ENCODE measurements at regions not wholly inside any gene's neighbourhood (a gene's known extent, or its start where the extent isn't known, plus 50 kb on each side); places are given as distances from the start of the nearest gene placed in this dataset.

DNA sequence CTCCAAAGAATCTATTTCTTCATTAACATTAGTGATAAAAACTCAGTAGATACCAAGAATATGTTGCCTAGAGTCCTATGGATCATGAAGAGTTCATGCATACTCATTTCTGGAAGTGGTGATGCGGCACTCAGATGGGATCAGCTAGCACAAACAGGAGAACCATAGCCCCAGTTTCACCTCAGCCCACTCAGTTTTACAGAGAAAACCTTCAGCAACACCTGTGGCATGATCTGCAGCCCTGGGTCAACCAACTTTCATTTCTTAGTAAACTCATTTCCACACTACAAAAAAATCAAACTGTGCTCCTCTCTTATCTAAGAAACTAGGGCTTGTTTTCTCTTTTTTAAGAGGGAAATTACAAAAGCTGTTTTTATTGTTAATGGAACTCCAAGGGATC, 569.4 kb downstream of the CCDC85A start:
- no peak overlapping the region for H2BK5ac ChIP-seq (ENCODE audit: low read depth, low read length)
- H3K4me1 ChIP-seq (replicated peaks in 1 of 4; ENCODE audit: control insufficient read depth in 3 of 4, insufficient read depth in 4 of 4, low read length in 3 of 4), result no peaks in the 10 kb centered on the region
- no peak overlapping the region for H3K23ac ChIP-seq (ENCODE audit: insufficient read length)
- CTCF ChIA-PET (ENCODE audit: partially characterized antibody), result interaction anchor here (1.0 to 1.3 kb wide), 2 partner anchors 12 to 569 kb away, joined by 3 read pairs; partner anchors contain the start of gene CCDC85A
- H4K8ac ChIP-seq (ENCODE audit: extremely low read depth, insufficient read depth, low read length), result no peak overlapping the region
- H3K4me3 ChIP-seq (ENCODE audit: extremely low read depth in 1 of 4, insufficient read depth in 2 of 4, low read depth in 3 of 4, low read length in 4 of 4), result no peak overlapping the region
- no peaks in the 10 kb centered on the region for H3K36me3 ChIP-seq (ENCODE audit: control insufficient read depth in 2 of 4, insufficient read depth in 4 of 4, low read length in 3 of 4)
- H3K23me2 ChIP-seq (ENCODE audit: low read depth, low read length), result no peaks in the 10 kb centered on the region
- no peak overlapping the region for H3K14ac ChIP-seq (ENCODE audit: insufficient read length)
- H2AFZ ChIP-seq (ENCODE audit: low read length), result no peak overlapping the region
- TF ChIP-seq CTBP2 (IDR thresholded peaks at IDR 0.05; ENCODE audit: borderline replicate concordance, insufficient read depth, insufficient read length, low read length) (no peak), JUN (IDR thresholded peaks at IDR 0.05; ENCODE audit: low read depth, low read length) (no peak), SAP30 (IDR thresholded peaks at IDR 0.05; ENCODE audit: insufficient read depth, insufficient replicate concordance, low read length) (no peak), CEBPB (IDR thresholded peaks at IDR 0.05; ENCODE audit: low read depth, low read length) (no peak), YY1 (IDR thresholded peaks at IDR 0.05; ENCODE audit: low read depth, low read length) (no peak), TCF12 (IDR thresholded peaks at IDR 0.05; ENCODE audit: low read depth, low read length) (no peak), MAFK (IDR thresholded peaks at IDR 0.05; ENCODE audit: low read depth, low read length) (no peak), FOSL1 (IDR thresholded peaks at IDR 0.05; ENCODE audit: insufficient read depth, low read depth, low read length) (no peak), NANOG (IDR thresholded peaks at IDR 0.05; ENCODE audit: insufficient read depth, low read depth, low read length, poor library complexity, severe bottlenecking) (no peak), ASH2L (IDR thresholded peaks at IDR 0.05; ENCODE audit: low read length) (no peak), CBX5 (IDR thresholded peaks at IDR 0.05; ENCODE audit: low read depth, low read length) (no peak), SIRT6 (IDR thresholded peaks at IDR 0.05; ENCODE audit: low read length) (no peak), EZH2 (IDR thresholded peaks at IDR 0.05; ENCODE audit: low read depth, low read length, severe bottlenecking) (no peak)
- no peak overlapping the region for H3K4me2 ChIP-seq (ENCODE audit: insufficient read depth in 1 of 2, low read depth in 2 of 2, low read length in 2 of 2)
- no peaks in the 10 kb centered on the region for H4K20me1 ChIP-seq (replicated peaks in 1 of 2; ENCODE audit: control insufficient read depth in 1 of 2, insufficient read depth in 2 of 2, low read length in 2 of 2)
- no peak overlapping the region for H2BK120ac ChIP-seq (replicated peaks; ENCODE audit: low read depth, low read length)
- no peak overlapping the region for H4K91ac ChIP-seq (replicated peaks; ENCODE audit: insufficient read length, low read length)
- H2BK20ac ChIP-seq (ENCODE audit: low read length), result no peak overlapping the region
- H3K9me3 ChIP-seq (ENCODE audit: insufficient read depth in 2 of 2, low read depth in 1 of 2, low read length in 1 of 2), result no peaks in the 10 kb centered on the region
- no peak overlapping the region for H2BK12ac ChIP-seq (ENCODE audit: low read depth, low read length)
- no peak overlapping the region for H3K27ac ChIP-seq (ENCODE audit: low read depth, low read length)
- FAIRE-seq (no peak), DNase-seq (ENCODE audit: low read depth in 1 of 2, low spot score in 2 of 2) (no peak)
- H2AK5ac ChIP-seq (ENCODE audit: low read depth, low read length), result no peak overlapping the region
- no peaks in the 10 kb centered on the region for H3K79me2 ChIP-seq (ENCODE audit: control insufficient read depth in 1 of 2, insufficient read depth in 2 of 2, low read length in 2 of 2)
- WGBS, 2 experiments (ENCODE audit: extremely low coverage in 1 of 2, insufficient coverage in 1 of 2, insufficient read length in 1 of 2, insufficient replicate concordance in 2 of 2, low coverage in 1 of 2, low lambda C conversion rate in 2 of 2, missing lambda C conversion rate in 1 of 2), result 89% methylated on average over 1 of the region's 1 CpG; no CpG with 5 or more reads in 1 of the 2 experiments
- no peak overlapping the region for H3K9ac ChIP-seq (replicated peaks in 1 of 4; ENCODE audit: extremely low read depth in 1 of 4, low read depth in 3 of 4, low read length in 3 of 4)
- H2BK15ac ChIP-seq (ENCODE audit: low read length), result no peak overlapping the region
- POLR2A ChIA-PET (ENCODE audit: partially characterized antibody), result no interaction called here
- no peaks in the 10 kb centered on the region for H3K79me1 ChIP-seq (ENCODE audit: low read depth, low read length)
- no peak overlapping the region for H3K4ac ChIP-seq (replicated peaks; ENCODE audit: insufficient read length, low read depth, low read length)
- H4K5ac ChIP-seq (ENCODE audit: insufficient read length, low read depth, low read length), result no peak overlapping the region
- no peak overlapping the region for H3K18ac ChIP-seq (ENCODE audit: extremely low read depth, low read length)
- no peak overlapping the region for H3K56ac ChIP-seq (replicated peaks; ENCODE audit: insufficient read length, low read depth, low read length)
- H3K27me3 ChIP-seq (replicated peaks in 1 of 4; ENCODE audit: control insufficient read depth in 3 of 4, extremely low read depth in 1 of 4, insufficient read depth in 3 of 4, low read length in 3 of 4), result no peaks in the 10 kb centered on the region; a peak in 1 of 7 replicates

All from H1 (cell line).